Loucy (cell line): ENCODE measurements at regions not wholly inside any gene's neighbourhood (a gene's known extent, or its start where the extent isn't known, plus 50 kb on each side); places are given as distances from the start of the nearest gene placed in this dataset.

Experiments used
- CTCF ChIP-seq: fragments of 200-600 bp; sonication (generic); conservative IDR thresholded peaks from 2 replicates; pipeline ENCODE4 v1.5.1; 2014; ENCODE audit warnings: mild to moderate bottlenecking, antibody characterized with exemption, low read length
- EZH2phosphoT487 ChIP-seq: fragments of 200-600 bp; IDR thresholded peaks from 2 replicates; pipeline ENCODE4 v1.6.1; 2018; ENCODE audit warnings: antibody characterized with exemption, mild to moderate bottlenecking, moderate library complexity, borderline replicate concordance

GRCh38 chr5:124973661-124974060, 227.2 kb upstream of the ZNF608 start:
- TF ChIP-seq CTCF (no peak), EZH2phosphoT487 (no peak)
